ENCODE measurements at regions not wholly inside any gene's neighbourhood (a gene's known extent, or its start where the extent isn't known, plus 50 kb on each side); places are given as distances from the start of the nearest gene placed in this dataset.

DNA sequence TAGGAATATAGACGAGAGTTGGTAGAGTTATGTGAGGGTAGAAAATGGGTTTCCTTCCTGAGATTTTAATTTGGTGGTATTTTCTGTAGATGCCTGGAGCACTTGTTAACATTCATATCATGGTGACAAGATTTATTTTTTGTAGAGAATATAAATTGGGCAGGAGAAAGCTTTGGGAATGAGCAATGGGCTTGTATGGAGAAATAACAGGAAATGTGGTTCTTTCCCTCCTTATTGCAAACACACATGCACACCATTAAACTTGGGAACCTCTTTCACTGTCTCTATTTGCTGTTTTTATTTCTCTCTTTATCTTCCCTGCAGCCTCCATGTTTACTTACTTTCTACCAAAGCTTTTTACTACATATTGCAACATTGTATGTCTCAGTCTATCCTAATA is 1653.6 kb downstream of the OLFM4 start:
- TF ChIP-seq POLR2AphosphoS5 (IDR thresholded peaks at IDR 0.05) (no peak), EP300 (IDR thresholded peaks at IDR 0.05) (no peak), POLR2A (IDR thresholded peaks at IDR 0.05) (no peak)
- TF ChIP-seq, protein P1, sequence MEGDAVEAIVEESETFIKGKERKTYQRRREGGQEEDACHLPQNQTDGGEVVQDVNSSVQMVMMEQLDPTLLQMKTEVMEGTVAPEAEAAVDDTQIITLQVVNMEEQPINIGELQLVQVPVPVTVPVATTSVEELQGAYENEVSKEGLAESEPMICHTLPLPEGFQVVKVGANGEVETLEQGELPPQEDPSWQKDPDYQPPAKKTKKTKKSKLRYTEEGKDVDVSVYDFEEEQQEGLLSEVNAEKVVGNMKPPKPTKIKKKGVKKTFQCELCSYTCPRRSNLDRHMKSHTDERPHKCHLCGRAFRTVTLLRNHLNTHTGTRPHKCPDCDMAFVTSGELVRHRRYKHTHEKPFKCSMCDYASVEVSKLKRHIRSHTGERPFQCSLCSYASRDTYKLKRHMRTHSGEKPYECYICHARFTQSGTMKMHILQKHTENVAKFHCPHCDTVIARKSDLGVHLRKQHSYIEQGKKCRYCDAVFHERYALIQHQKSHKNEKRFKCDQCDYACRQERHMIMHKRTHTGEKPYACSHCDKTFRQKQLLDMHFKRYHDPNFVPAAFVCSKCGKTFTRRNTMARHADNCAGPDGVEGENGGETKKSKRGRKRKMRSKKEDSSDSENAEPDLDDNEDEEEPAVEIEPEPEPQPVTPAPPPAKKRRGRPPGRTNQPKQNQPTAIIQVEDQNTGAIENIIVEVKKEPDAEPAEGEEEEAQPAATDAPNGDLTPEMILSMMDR (IDR thresholded peaks at IDR 0.05) = no peak
- intact Hi-C loops (cut with DNase I) = no loop called here
- Histone ChIP-seq H3K9me3 (peaks cover 0 to 5% (median 0%) of the 10 kb centered on the region in 4 donors), H3K4me3 (no peak overlapping the region), H3K27me3 (no peaks in the 10 kb centered on the region), H3K4me1 (no peaks in the 10 kb centered on the region), H3K27ac (no peak overlapping the region), H3K36me3 (no peaks in the 10 kb centered on the region)
- no peak for DNase-seq
- WGBS, 2 donors = 73 to 87% methylated on average over 1 of the region's 1 CpG

DNA sequence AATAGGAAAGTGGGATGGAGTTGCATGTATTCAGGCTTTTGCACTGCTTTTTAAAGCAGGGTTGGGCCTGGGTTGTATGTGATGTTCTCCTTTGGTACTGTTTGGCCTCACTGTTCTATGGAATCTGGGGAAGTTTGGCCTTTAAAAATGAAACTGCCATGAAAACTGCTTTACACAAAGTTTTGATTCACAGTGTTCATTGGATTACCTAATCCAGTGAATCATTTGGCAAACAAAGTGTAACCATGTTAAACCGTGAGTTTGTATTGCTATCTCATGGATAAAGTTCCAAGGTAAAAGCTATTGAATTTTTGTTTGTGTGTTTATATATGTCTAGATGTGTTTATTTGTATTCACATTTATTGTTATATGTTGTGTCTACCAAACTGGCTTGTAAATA is 1658.6 kb downstream of the OLFM4 start:
- Histone ChIP-seq H3K27ac (no peak overlapping the region), H3K4me3 (no peak overlapping the region), H3K4me1 (no peaks in the 10 kb centered on the region), H3K36me3 (no peaks in the 10 kb centered on the region), H3K9me3 (peaks cover 0 to 4% (median 0%) of the 10 kb centered on the region in 4 donors), H3K27me3 (no peaks in the 10 kb centered on the region)
- intact Hi-C loops (cut with DNase I) = no loop called here
- whole genome bisulfite sequencing, 2 donors = 54 to 67% methylated on average over 1 of the region's 1 CpG
- no peak for DNase-seq
- no peak for TF ChIP-seq POLR2AphosphoS5 (IDR thresholded peaks at IDR 0.05)
- TF ChIP-seq POLR2A (IDR thresholded peaks at IDR 0.05) = no peak
- TF ChIP-seq, protein P1 (IDR thresholded peaks at IDR 0.05) = no peak
- TF ChIP-seq EP300 (IDR thresholded peaks at IDR 0.05) = no peak

DNA sequence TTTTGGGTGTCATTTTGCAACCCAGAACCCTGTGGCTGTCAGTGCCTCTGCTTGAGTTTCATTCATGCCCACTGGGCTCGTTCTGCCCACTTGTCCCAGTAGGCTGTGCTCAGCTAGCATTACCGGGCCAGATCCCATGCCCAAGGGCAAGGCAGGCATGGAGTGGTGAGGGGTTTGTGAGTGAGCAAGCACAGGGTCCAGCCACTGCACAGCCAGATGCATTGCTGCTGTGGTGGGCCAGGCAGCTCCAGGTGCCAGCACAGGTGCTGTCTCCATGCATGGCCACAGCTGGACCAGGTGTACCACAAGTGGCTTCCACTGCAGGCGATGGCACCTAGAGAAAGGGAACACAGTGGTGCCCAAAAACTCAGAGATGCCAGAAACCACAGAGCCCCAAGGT is 1671.2 kb downstream of the OLFM4 start:
- no peak overlapping the region for H3K27ac ChIP-seq
- H3K4me1 ChIP-seq = no peaks in the 10 kb centered on the region
- H3K4me3 ChIP-seq = no peak overlapping the region
- H3K36me3 ChIP-seq = no peaks in the 10 kb centered on the region
- H3K27me3 ChIP-seq = no peaks in the 10 kb centered on the region
- DNase-seq = no peak
- intact Hi-C loops (cut with DNase I) = no loop called here
- H3K9me3 ChIP-seq = peaks cover 0 to 5% (median 0%) of the 10 kb centered on the region in 4 donors
- 83 to 91% methylated on average over 3 of the region's 3 CpGs for WGBS, 2 donors
- TF ChIP-seq, protein P1 (IDR thresholded peaks at IDR 0.05) = no peak
- TF ChIP-seq POLR2A (IDR thresholded peaks at IDR 0.05) (no peak), POLR2AphosphoS5 (IDR thresholded peaks at IDR 0.05) (no peak), EP300 (IDR thresholded peaks at IDR 0.05) (no peak)

DNA sequence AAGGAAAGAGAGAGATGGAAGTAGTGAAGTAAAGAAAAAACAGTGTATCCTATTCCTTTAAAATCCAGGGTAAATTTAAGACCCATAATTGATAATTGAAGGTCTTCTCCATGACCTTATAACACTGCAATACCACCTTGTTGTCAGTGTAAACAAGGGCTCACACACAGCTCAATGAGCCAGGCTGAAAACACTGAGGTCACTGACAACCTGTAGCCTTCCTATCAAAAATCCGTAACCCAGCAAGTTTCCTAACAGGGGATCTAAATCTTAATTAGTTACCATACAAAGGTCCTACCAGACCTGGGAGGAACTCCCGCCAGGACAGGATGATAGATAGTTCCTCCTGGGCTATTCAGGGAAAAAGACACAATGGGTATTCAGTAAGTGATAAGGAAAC is 1677.1 kb downstream of the OLFM4 start:
- no peak for DNase-seq
- TF ChIP-seq EP300 (IDR thresholded peaks at IDR 0.05) = no peak
- TF ChIP-seq, protein P1 (IDR thresholded peaks at IDR 0.05) = no peak
- no peak for TF ChIP-seq POLR2AphosphoS5 (IDR thresholded peaks at IDR 0.05)
- TF ChIP-seq POLR2A (IDR thresholded peaks at IDR 0.05) = no peak
- no peak overlapping the region for H3K27ac ChIP-seq
- H3K4me3 ChIP-seq = no peak overlapping the region
- intact Hi-C loops (cut with DNase I) = no loop called here
- no peaks in the 10 kb centered on the region for H3K27me3 ChIP-seq
- WGBS, 2 donors = 45 to 57% methylated on average over 2 of the region's 2 CpGs
- no peaks in the 10 kb centered on the region for H3K4me1 ChIP-seq
- peaks cover 0 to 13% (median 0%) of the 10 kb centered on the region in 4 donors for H3K9me3 ChIP-seq
- H3K36me3 ChIP-seq = no peaks in the 10 kb centered on the region

DNA sequence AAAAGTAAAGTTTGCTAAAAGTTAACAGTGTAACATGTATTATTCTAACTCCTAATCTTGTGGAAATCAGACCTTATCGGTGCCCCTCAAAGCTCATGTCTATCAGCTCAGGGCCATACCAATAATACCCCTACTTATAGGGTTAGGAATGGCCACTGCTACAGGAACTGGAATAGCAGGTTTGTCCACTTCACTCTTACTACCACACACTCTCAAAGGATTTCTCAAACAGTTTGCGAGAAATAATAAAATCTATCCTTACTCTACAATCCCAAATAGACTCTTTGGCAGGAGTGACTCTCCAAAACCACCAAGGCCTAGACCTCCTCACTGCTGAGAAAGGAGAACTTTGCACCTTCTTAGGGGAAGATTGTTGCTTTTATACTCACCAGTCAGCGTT is 1677.7 kb downstream of the OLFM4 start:
- TF ChIP-seq, protein P1 (IDR thresholded peaks at IDR 0.05) = no peak
- TF ChIP-seq EP300 (IDR thresholded peaks at IDR 0.05) = no peak
- TF ChIP-seq POLR2A (IDR thresholded peaks at IDR 0.05) = no peak
- no peak for TF ChIP-seq POLR2AphosphoS5 (IDR thresholded peaks at IDR 0.05)
- Histone ChIP-seq H3K36me3 (no peaks in the 10 kb centered on the region), H3K9me3 (peaks cover 0 to 13% (median 0%) of the 10 kb centered on the region in 4 donors), H3K4me1 (no peaks in the 10 kb centered on the region), H3K4me3 (no peak overlapping the region), H3K27ac (no peak overlapping the region), H3K27me3 (no peaks in the 10 kb centered on the region)
- DNase-seq = no peak
- intact Hi-C loops (cut with DNase I) = no loop called here
- WGBS, 2 donors = 54 to 84% methylated on average over 3 of the region's 3 CpGs

All from sigmoid colon (tissue), 6 donors.